IMR-90 (cell line): ENCODE measurements at regions not wholly inside any gene's neighbourhood (a gene's known extent, or its start where the extent isn't known, plus 50 kb on each side); places are given as distances from the start of the nearest gene placed in this dataset.

Experiments used
- ATAC-seq: fragments of 200-7000 bp; cut with Tn5 transposase; 2 replicates; pipeline ENCODE4 v1.9.1; 2020; ENCODE audit warnings: low read depth, mild to moderate bottlenecking, moderate library complexity
- BruUV-seq: library from RNA; stranded (reverse); fragments of 400-500 nt; replicated peaks from 2 replicates; lab custom pipeline; 2021; lab: Mats Ljungman, UMichigan
- CTCF ChIA-PET: fragments of 300-600 bp; formaldehyde crosslinking; extraction: SDS; loops from one replicate; lab custom pipeline; 2021; ENCODE audit warnings: antibody characterized with exemption; lab: Yijun Ruan, JAX
- POLR2A ChIA-PET: fragments of 300-600 bp; sonication (Branson Sonifier 250); formaldehyde crosslinking; loops from one replicate; lab custom pipeline; 2022; ENCODE audit warnings: antibody characterized with exemption; ENCODE audit not compliant: unreplicated experiment; lab: Charles Lee
- DNase-seq: peaks from one replicate; pipeline ENCODE4 v3.0.0; 2013
- H2AFZ ChIP-seq: replicated peaks from 2 replicates; pipeline ENCODE3; 2013; ENCODE audit warnings: low read length, mild to moderate bottlenecking; ENCODE audit not compliant: poor library complexity
- H2AK5ac ChIP-seq: 2 replicates; pipeline ENCODE4 v1.6.1; 2013; ENCODE audit warnings: low read depth, low read length, inconsistent platforms
- H2AK9ac ChIP-seq: replicated peaks from 2 replicates; pipeline ENCODE3; 2013; ENCODE audit warnings: mild to moderate bottlenecking, low read depth, low read length, moderate library complexity; ENCODE audit not compliant: poor library complexity
- H2BK120ac ChIP-seq: 2 replicates; pipeline ENCODE4 v1.6.1; 2013; ENCODE audit warnings: low read depth, low read length, inconsistent platforms
- H2BK15ac ChIP-seq: 3 replicates; pipeline ENCODE4 v1.6.1; 2013; ENCODE audit warnings: low read depth, low read length, inconsistent platforms
- H2BK20ac ChIP-seq: 2 replicates; pipeline ENCODE4 v1.6.1; 2013; ENCODE audit warnings: low read depth, mild to moderate bottlenecking, inconsistent platforms, low read length, moderate library complexity
- H2BK5ac ChIP-seq: 2 replicates; pipeline ENCODE4 v1.6.1; 2013; ENCODE audit warnings: mild to moderate bottlenecking, low read depth, low read length, inconsistent platforms; ENCODE audit not compliant: poor library complexity, severe bottlenecking
- H3K14ac ChIP-seq: replicated peaks from 2 replicates; pipeline ENCODE4 v1.6.1; 2013; ENCODE audit warnings: low read depth, low read length, inconsistent platforms
- H3K18ac ChIP-seq: 2 replicates; pipeline ENCODE4 v1.6.1; 2013; ENCODE audit warnings: low read depth, low read length, control low read depth
- H3K23ac ChIP-seq: 2 replicates; pipeline ENCODE4 v1.6.1; 2013; ENCODE audit warnings: low read depth, low read length, inconsistent platforms
- H3K27ac ChIP-seq: 2 replicates; pipeline ENCODE4 v1.5.1; 2013; ENCODE audit warnings: mild to moderate bottlenecking, control low read depth, low read length; ENCODE audit not compliant: insufficient read depth
- H3K27me3 ChIP-seq: 2 replicates; pipeline ENCODE4 v1.6.1; 2013; ENCODE audit warnings: low read length; ENCODE audit not compliant: control insufficient read depth, insufficient read depth
- H3K36me3 ChIP-seq: 2 replicates; pipeline ENCODE4 v1.6.1; 2013; ENCODE audit warnings: low read length, mixed read lengths; ENCODE audit not compliant: control insufficient read depth, insufficient read depth
- H3K4ac ChIP-seq: 2 replicates; pipeline ENCODE4 v1.6.1; 2013; ENCODE audit warnings: low read depth, low read length, inconsistent platforms
- H3K4me1 ChIP-seq: 2 replicates; pipeline ENCODE4 v1.6.1; 2013; ENCODE audit warnings: low read length, mixed read lengths; ENCODE audit not compliant: control insufficient read depth, insufficient read depth
- H3K4me2 ChIP-seq: 2 replicates; pipeline ENCODE4 v1.6.1; 2013; ENCODE audit warnings: low read depth, mild to moderate bottlenecking, control low read depth, low read length, moderate library complexity
- H3K4me3 ChIP-seq: 2 replicates; pipeline ENCODE4 v1.5.1; 2013; ENCODE audit warnings: low read depth, mild to moderate bottlenecking, control low read depth, low read length, moderate library complexity; ENCODE audit not compliant: insufficient read depth
- H3K56ac ChIP-seq: 2 replicates; pipeline ENCODE4 v1.6.1; 2013; ENCODE audit warnings: low read length, inconsistent platforms; ENCODE audit not compliant: insufficient read depth; ENCODE audit errors: extremely low read depth
- H3K79me1 ChIP-seq, 2 experiments: 2 replicates each; pipeline ENCODE4 v1.6.1; 2013; ENCODE audit warnings: low read length in 2 of 2, inconsistent platforms in 1 of 2, low read depth in 1 of 2
- H3K9ac ChIP-seq: 2 replicates; pipeline ENCODE4 v1.6.1; 2013; ENCODE audit warnings: low read depth, low read length, control low read depth
- H3K9me1 ChIP-seq: 2 replicates; pipeline ENCODE4 v1.6.1; 2013; ENCODE audit warnings: low read length, inconsistent platforms; ENCODE audit not compliant: insufficient read depth
- H3K9me3 ChIP-seq: 2 replicates; pipeline ENCODE4 v1.6.1; 2013; ENCODE audit warnings: low read length; ENCODE audit not compliant: control insufficient read depth, insufficient read depth
- H4K20me1 ChIP-seq: 2 replicates; pipeline ENCODE4 v1.6.1; 2013; ENCODE audit warnings: low read length, inconsistent platforms; ENCODE audit not compliant: insufficient read depth
- H4K5ac ChIP-seq: 2 replicates; pipeline ENCODE4 v1.6.1; 2013; ENCODE audit warnings: mild to moderate bottlenecking, low read depth, low read length, control low read depth
- H4K8ac ChIP-seq, 2 experiments: 2 replicates each; pipeline ENCODE4 v1.6.1; 2013; ENCODE audit warnings: low read depth in 2 of 2, low read length in 2 of 2, control low read depth in 1 of 2, inconsistent platforms in 1 of 2
- H4K91ac ChIP-seq: 2 replicates; pipeline ENCODE4 v1.6.1; 2013; ENCODE audit warnings: low read depth, low read length, inconsistent platforms; ENCODE audit not compliant: insufficient read depth
- BHLHE40 ChIP-seq: fragments of 150-350 bp; IDR thresholded peaks from 2 replicates; pipeline ENCODE4 v1.6.1; 2016; ENCODE audit warnings: mild to moderate bottlenecking, low read depth, low read length
- CEBPB ChIP-seq: IDR thresholded peaks from 2 replicates; pipeline ENCODE4 v1.6.1; 2012; ENCODE audit warnings: low read depth, low read length, improper control_type of control experiment
- MAZ ChIP-seq: IDR thresholded peaks from 2 replicates; pipeline ENCODE4 v1.6.1; 2012; ENCODE audit warnings: low read depth, mild to moderate bottlenecking, low read length, improper control_type of control experiment, moderate library complexity, borderline replicate concordance
- RFX5 ChIP-seq: IDR thresholded peaks from 2 replicates; pipeline ENCODE4 v1.8.0; 2012; ENCODE audit warnings: low read depth, mild to moderate bottlenecking, low read length, moderate library complexity
- WGBS, 2 experiments: methylation state at CpG; one replicate each; pipeline versions ENCODE4 v1.1.5 to v1.1.7; 2013; ENCODE audit warnings: missing lambda C conversion rate in 2 of 2; ENCODE audit not compliant: insufficient read length in 1 of 2; ENCODE audit errors: extremely low coverage in 2 of 2; 5-methylcytosine and 5-hydroxymethylcytosine counted together
- dilution Hi-C: fragments of 300-500 bp; cut with HindIII; formaldehyde crosslinking; loops from one replicate; pipeline ENCODE4 v1.14.3; 2018; ENCODE audit warnings: low sequenced_read_pairs; ENCODE audit not compliant: unreplicated experiment
- in situ Hi-C: fragments of 300-500 bp; cut with MboI; formaldehyde crosslinking; loops from 3 replicates; pipeline ENCODE4 v1.14.3; 2019; ENCODE audit warnings: low sequenced_read_pairs, inconsistent platforms, mixed read lengths
- intact Hi-C: fragments of 100-400 bp; cut with micrococcal nuclease; formaldehyde crosslinking; loops from 2 replicates; pipeline ENCODE4 v1.10.0; 2022
- TF ChIP-seq, protein P1 (sequence below): conservative IDR thresholded peaks from 2 replicates; pipeline ENCODE4 v1.5.1; 2012; ENCODE audit warnings: mild to moderate bottlenecking, low read depth, low read length, improper control_type of control experiment

- peaks cover 11% of the 10 kb centered on the region for H3K9me3 ChIP-seq
- no peaks in the 10 kb centered on the region for H3K9me1 ChIP-seq
- no peaks in the 10 kb centered on the region for H3K4me1 ChIP-seq
- no peak overlapping the region for H2BK5ac ChIP-seq
- no peak for DNase-seq
- H3K79me1 ChIP-seq: no peaks in the 10 kb centered on the region
- POLR2A ChIA-PET: no interaction called here
- no peak overlapping the region for H3K4me2 ChIP-seq
- H3K18ac ChIP-seq: no peak overlapping the region
- H2AK9ac ChIP-seq: no peak overlapping the region
- H4K91ac ChIP-seq: no peak overlapping the region
- H3K56ac ChIP-seq: no peak overlapping the region
- H2AFZ ChIP-seq: no peak overlapping the region
- H2AK5ac ChIP-seq: no peak overlapping the region
- CTCF ChIA-PET: no interaction called here
- H4K5ac ChIP-seq: no peak overlapping the region
- H3K27me3 ChIP-seq: no peaks in the 10 kb centered on the region
- dilution Hi-C loops (no loop called here), intact Hi-C loops (no loop called here), in situ Hi-C loops (no loop called here)
- H4K8ac ChIP-seq: no peak overlapping the region
- ATAC-seq: no peak
- no TSS peak for BruUV-seq
- TF ChIP-seq BHLHE40 (no peak), RFX5 (no peak), MAZ (no peak), CEBPB (no peak)
- TF ChIP-seq, protein P1, sequence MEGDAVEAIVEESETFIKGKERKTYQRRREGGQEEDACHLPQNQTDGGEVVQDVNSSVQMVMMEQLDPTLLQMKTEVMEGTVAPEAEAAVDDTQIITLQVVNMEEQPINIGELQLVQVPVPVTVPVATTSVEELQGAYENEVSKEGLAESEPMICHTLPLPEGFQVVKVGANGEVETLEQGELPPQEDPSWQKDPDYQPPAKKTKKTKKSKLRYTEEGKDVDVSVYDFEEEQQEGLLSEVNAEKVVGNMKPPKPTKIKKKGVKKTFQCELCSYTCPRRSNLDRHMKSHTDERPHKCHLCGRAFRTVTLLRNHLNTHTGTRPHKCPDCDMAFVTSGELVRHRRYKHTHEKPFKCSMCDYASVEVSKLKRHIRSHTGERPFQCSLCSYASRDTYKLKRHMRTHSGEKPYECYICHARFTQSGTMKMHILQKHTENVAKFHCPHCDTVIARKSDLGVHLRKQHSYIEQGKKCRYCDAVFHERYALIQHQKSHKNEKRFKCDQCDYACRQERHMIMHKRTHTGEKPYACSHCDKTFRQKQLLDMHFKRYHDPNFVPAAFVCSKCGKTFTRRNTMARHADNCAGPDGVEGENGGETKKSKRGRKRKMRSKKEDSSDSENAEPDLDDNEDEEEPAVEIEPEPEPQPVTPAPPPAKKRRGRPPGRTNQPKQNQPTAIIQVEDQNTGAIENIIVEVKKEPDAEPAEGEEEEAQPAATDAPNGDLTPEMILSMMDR: no peak
- 55% methylated on average over 6 of the region's 14 CpGs; no CpG with 5 or more reads in 1 of the 2 experiments for WGBS, 2 experiments
- H3K14ac ChIP-seq: no peak overlapping the region
- no peak overlapping the region for H3K27ac ChIP-seq
- H2BK120ac ChIP-seq: no peak overlapping the region
- no peaks in the 10 kb centered on the region for H4K20me1 ChIP-seq
- H3K4me3 ChIP-seq: no peak overlapping the region
- no peak overlapping the region for H3K4ac ChIP-seq
- no peaks in the 10 kb centered on the region for H3K36me3 ChIP-seq
- H3K23ac ChIP-seq: no peak overlapping the region
- no peak overlapping the region for H3K9ac ChIP-seq
- no peak overlapping the region for H2BK15ac ChIP-seq
- no peak overlapping the region for H2BK20ac ChIP-seq
Measured at GRCh38 chr2:239545741-239546392, 145.0 kb upstream of the HDAC4 start.
